ENCODE measurements at regions not wholly inside any gene's neighbourhood (a gene's known extent, or its start where the extent isn't known, plus 50 kb on each side); places are given as distances from the start of the nearest gene placed in this dataset.

DNA sequence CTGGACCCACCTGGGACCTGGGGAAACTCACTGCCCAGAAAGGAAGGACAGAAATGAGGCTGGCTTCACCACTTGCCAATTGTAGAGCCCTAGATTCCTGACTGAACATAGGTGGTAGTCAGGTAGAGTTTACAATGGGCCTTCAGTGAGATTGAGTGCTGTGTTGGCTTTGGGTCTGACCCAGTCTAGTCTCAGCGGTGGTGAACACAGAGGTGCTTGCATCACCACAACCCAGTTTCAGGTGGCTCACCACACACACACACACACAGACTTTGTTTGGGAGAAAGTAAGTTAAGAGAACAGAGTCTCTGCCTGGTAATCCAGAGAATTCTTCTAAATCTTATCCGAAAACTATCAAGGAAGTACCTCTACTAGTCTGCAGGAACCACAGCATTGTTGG is 266.1 kb upstream of the EPHA7 start:
- no peak for DNase-seq (ENCODE audit: low read depth, low spot score)
- Histone ChIP-seq H3K27ac (ENCODE audit: low read depth, low read length) (no peak overlapping the region), H3K4me3 (ENCODE audit: low read depth, low read length) (no peak overlapping the region), H3K9me3 (ENCODE audit: control insufficient read depth, insufficient read depth, low read length) (peaks cover 8% of the 10 kb centered on the region; the same call in 1 of the 2 replicates), H3K27me3 (ENCODE audit: control insufficient read depth, insufficient read depth, low read length) (no peaks in the 10 kb centered on the region)
- ChIA-PET CTCF (no interaction called here), POLR2A (no interaction called here)
- TF ChIP-seq, protein P1, sequence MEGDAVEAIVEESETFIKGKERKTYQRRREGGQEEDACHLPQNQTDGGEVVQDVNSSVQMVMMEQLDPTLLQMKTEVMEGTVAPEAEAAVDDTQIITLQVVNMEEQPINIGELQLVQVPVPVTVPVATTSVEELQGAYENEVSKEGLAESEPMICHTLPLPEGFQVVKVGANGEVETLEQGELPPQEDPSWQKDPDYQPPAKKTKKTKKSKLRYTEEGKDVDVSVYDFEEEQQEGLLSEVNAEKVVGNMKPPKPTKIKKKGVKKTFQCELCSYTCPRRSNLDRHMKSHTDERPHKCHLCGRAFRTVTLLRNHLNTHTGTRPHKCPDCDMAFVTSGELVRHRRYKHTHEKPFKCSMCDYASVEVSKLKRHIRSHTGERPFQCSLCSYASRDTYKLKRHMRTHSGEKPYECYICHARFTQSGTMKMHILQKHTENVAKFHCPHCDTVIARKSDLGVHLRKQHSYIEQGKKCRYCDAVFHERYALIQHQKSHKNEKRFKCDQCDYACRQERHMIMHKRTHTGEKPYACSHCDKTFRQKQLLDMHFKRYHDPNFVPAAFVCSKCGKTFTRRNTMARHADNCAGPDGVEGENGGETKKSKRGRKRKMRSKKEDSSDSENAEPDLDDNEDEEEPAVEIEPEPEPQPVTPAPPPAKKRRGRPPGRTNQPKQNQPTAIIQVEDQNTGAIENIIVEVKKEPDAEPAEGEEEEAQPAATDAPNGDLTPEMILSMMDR (IDR thresholded peaks at IDR 0.05; ENCODE audit: low read depth, low read length) = no peak

DNA sequence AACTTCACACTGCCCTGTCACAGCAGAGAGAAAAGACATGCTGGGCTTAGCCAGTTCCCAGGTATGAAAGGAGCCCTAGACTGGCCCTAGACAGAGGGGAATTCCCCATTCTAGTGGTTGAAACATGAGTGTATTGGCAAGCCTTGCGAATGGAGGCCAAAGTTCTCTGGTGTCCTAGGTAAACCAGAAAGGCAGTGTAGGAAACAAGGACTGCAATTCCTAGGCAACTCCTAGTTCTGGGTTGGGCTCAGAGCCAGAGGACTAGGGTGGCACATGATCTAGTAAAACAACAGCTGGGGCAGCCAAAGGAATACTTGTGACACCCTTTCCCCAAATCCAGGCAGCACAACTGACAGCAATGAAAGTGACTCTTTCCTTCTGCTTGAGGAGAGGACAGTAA is 265.0 kb upstream of the EPHA7 start:
- Histone ChIP-seq H3K9me3 (ENCODE audit: control insufficient read depth, insufficient read depth, low read length) (peaks cover 8% of the 10 kb centered on the region; the same call in 1 of the 2 replicates), H3K27me3 (ENCODE audit: control insufficient read depth, insufficient read depth, low read length) (no peaks in the 10 kb centered on the region), H3K4me3 (ENCODE audit: low read depth, low read length) (no peak overlapping the region), H3K27ac (ENCODE audit: low read depth, low read length) (no peak overlapping the region)
- POLR2A ChIA-PET = no interaction called here
- TF ChIP-seq, protein P1 (IDR thresholded peaks at IDR 0.05; ENCODE audit: low read depth, low read length) = no peak
- no peak for DNase-seq (ENCODE audit: low read depth, low spot score)
- CTCF ChIA-PET = no interaction called here

DNA sequence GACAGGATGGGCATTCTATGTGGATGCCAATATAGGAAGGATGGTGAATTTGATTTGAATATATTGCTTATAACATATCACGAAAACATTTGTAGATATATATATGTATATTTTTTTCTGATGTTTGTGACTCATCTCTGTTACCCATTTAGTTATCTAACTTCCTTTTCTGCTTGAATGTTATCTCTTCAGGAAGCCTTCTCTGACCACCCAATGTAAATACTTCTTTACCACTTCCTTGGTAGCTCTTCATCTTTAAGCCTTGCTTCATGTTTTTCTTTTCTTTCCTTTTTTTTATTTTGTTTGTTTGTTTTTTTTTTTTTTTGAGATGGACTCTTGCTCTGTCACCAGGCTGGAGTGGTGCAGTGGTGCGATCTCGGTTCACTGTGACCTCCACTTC is 260.5 kb upstream of the EPHA7 start:
- ChIA-PET CTCF (interaction anchor here (0.7 kb wide), 1 partner anchor 501 kb away, joined by 3 read pairs; no protein-coding TSS in a partner anchor), POLR2A (no interaction called here)
- DNase-seq (ENCODE audit: low read depth, low spot score) = no peak
- Histone ChIP-seq H3K4me3 (ENCODE audit: low read depth, low read length) (no peak overlapping the region), H3K27ac (ENCODE audit: low read depth, low read length) (no peak overlapping the region), H3K9me3 (ENCODE audit: control insufficient read depth, insufficient read depth, low read length) (peaks cover 5% of the 10 kb centered on the region; the same call in 1 of the 2 replicates), H3K27me3 (ENCODE audit: control insufficient read depth, insufficient read depth, low read length) (no peaks in the 10 kb centered on the region)
- TF ChIP-seq, protein P1 (IDR thresholded peaks at IDR 0.05; ENCODE audit: low read depth, low read length) = no peak

DNA sequence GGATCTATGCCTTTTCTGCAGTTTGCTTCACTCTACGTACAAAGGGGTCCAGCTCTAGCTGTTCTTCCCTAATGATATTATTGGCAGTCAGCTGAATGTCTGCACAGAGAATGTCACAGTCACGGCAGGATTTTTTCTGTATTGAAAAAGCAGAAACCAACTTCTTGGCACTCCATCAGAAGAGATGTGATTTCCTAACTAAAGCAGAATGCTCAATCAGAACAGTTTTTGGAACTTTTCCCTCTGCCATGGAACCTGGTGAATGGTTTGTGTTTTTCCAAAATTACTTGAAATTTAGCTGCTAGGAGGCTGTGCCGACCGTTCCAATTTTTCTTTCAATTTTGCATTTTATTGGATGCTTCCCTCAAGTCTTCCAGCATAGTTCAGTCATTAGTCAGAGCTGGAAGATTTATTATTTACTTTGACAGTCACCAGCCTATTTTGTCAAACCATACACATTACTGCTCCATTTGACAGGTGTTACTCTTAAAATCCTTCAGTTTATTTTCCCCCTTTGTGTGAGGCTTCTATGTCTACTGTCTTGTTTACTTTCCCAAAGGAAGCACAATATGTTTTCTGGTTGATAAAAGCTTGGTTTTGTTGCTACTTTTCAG is 259.6 kb upstream of the EPHA7 start:
- Histone ChIP-seq H3K27me3 (ENCODE audit: control insufficient read depth, insufficient read depth, low read length) (no peaks in the 10 kb centered on the region), H3K27ac (ENCODE audit: low read depth, low read length) (no peak overlapping the region), H3K9me3 (ENCODE audit: control insufficient read depth, insufficient read depth, low read length) (no peaks in the 10 kb centered on the region; the same call in 1 of the 2 replicates), H3K4me3 (ENCODE audit: low read depth, low read length) (no peak overlapping the region)
- ChIA-PET POLR2A (no interaction called here), CTCF (no interaction called here)
- no peak for DNase-seq (ENCODE audit: low read depth, low spot score)
- TF ChIP-seq, protein P1 (IDR thresholded peaks at IDR 0.05; ENCODE audit: low read depth, low read length) = no peak

DNA sequence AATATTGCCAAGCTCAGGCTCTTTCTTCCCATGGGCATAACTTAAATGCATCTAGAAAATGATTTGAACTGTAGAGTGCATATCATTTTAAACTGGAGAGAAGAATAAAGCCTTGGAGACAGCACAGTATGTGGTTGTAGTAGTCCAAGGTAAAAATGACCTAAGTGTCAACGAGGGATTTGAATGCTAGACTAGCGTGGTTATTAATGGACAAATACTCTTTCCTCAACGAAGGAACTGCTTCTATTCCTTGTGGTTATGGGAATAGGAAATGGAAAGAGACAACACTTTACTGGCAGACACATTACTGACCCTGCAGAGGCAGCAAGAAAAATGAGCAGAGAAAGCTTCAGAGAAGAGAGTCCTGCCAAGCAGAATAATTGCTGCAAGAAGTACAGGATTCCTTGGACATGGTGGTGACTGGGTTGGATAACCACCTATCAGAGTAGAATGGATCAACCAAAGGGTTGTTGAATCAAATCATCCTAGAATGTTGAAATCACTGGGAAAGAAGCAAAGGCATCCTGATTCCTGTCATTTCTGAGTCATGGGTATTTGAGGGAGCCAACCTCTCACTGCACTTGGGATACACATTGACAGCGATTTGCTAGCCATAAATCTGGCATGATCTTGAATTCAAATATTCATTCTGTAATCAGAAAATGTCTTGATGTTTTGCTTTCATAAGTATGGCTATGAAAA is 258.1 kb upstream of the EPHA7 start:
- POLR2A ChIA-PET = no interaction called here
- no peak overlapping the region for H3K4me3 ChIP-seq (ENCODE audit: low read depth, low read length)
- H3K27ac ChIP-seq (ENCODE audit: low read depth, low read length) = no peak overlapping the region
- TF ChIP-seq, protein P1 (IDR thresholded peaks at IDR 0.05; ENCODE audit: low read depth, low read length) = no peak
- CTCF ChIA-PET = no interaction called here
- DNase-seq (ENCODE audit: low read depth, low spot score) = no peak
- no peaks in the 10 kb centered on the region for H3K27me3 ChIP-seq (ENCODE audit: control insufficient read depth, insufficient read depth, low read length)
- H3K9me3 ChIP-seq (ENCODE audit: control insufficient read depth, insufficient read depth, low read length) = no peaks in the 10 kb centered on the region; the same call in 1 of the 2 replicates
